ENCODE measurements at regions not wholly inside any gene's neighbourhood (a gene's known extent, or its start where the extent isn't known, plus 50 kb on each side); places are given as distances from the start of the nearest gene placed in this dataset.

DNA sequence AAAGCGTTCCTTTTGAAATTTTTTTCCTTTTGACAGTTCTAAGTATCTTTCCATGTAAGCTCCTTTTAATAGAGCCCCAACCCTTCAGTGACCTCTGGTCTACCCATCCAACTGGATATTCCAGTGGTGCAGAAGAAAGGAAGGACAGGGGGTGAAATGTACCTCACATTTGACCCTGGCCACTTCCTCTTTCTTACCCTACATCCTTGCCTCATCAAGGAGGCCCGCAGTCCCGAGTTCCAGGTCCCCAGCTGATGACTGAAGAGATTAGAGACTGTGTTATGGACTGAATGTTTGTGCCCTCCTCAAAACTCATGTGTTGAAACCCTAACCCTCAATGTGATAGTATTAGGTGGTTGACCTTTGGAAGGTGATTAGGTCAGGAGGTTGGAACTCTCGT lies 158.1 kb downstream of the RBM43 start:
- TF ChIP-seq EGR1 (IDR thresholded peaks at IDR 0.05) (no peak), NFIC (IDR thresholded peaks at IDR 0.05) (no peak), RAD21 (IDR thresholded peaks at IDR 0.05; ENCODE audit: low read depth) (no peak), MAX (IDR thresholded peaks at IDR 0.05) (no peak), YY1 (IDR thresholded peaks at IDR 0.05; ENCODE audit: low read depth) (no peak), TEAD4 (IDR thresholded peaks at IDR 0.05) (no peak), CREB1 (IDR thresholded peaks at IDR 0.05; ENCODE audit: low read depth) (no peak), TCF12 (IDR thresholded peaks at IDR 0.05; ENCODE audit: low read depth) (no peak), ZBTB7A (IDR thresholded peaks at IDR 0.05; ENCODE audit: low read depth) (no peak), FOXM1 (IDR thresholded peaks at IDR 0.05; ENCODE audit: borderline replicate concordance, low read depth) (no peak), TAF1 (IDR thresholded peaks at IDR 0.05; ENCODE audit: low read depth) (no peak)
- TF ChIP-seq, protein P1, sequence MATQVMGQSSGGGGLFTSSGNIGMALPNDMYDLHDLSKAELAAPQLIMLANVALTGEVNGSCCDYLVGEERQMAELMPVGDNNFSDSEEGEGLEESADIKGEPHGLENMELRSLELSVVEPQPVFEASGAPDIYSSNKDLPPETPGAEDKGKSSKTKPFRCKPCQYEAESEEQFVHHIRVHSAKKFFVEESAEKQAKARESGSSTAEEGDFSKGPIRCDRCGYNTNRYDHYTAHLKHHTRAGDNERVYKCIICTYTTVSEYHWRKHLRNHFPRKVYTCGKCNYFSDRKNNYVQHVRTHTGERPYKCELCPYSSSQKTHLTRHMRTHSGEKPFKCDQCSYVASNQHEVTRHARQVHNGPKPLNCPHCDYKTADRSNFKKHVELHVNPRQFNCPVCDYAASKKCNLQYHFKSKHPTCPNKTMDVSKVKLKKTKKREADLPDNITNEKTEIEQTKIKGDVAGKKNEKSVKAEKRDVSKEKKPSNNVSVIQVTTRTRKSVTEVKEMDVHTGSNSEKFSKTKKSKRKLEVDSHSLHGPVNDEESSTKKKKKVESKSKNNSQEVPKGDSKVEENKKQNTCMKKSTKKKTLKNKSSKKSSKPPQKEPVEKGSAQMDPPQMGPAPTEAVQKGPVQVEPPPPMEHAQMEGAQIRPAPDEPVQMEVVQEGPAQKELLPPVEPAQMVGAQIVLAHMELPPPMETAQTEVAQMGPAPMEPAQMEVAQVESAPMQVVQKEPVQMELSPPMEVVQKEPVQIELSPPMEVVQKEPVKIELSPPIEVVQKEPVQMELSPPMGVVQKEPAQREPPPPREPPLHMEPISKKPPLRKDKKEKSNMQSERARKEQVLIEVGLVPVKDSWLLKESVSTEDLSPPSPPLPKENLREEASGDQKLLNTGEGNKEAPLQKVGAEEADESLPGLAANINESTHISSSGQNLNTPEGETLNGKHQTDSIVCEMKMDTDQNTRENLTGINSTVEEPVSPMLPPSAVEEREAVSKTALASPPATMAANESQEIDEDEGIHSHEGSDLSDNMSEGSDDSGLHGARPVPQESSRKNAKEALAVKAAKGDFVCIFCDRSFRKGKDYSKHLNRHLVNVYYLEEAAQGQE (IDR thresholded peaks at IDR 0.05; ENCODE audit: low read depth): no peak

- no peak for TF ChIP-seq CREB1 (IDR thresholded peaks at IDR 0.05; ENCODE audit: low read depth)
- no peak for TF ChIP-seq TAF1 (IDR thresholded peaks at IDR 0.05; ENCODE audit: low read depth)
- no peak for TF ChIP-seq RAD21 (IDR thresholded peaks at IDR 0.05; ENCODE audit: low read depth)
- TF ChIP-seq TCF12 (IDR thresholded peaks at IDR 0.05; ENCODE audit: low read depth): no peak
- no peak for TF ChIP-seq TEAD4 (IDR thresholded peaks at IDR 0.05)
- TF ChIP-seq, protein P1 (IDR thresholded peaks at IDR 0.05; ENCODE audit: low read depth): no peak
- no peak for TF ChIP-seq ZBTB7A (IDR thresholded peaks at IDR 0.05; ENCODE audit: low read depth)
Observed at GRCh38 chr2:151102226-151102625, 159.4 kb downstream of the RBM43 start.

GRCh38 chr2:151098841-151099240 lies 162.8 kb downstream of the RBM43 start:
- TF ChIP-seq USF1 (IDR thresholded peaks at IDR 0.05) (no peak), TCF12 (IDR thresholded peaks at IDR 0.05; ENCODE audit: low read depth) (no peak), NFIC (IDR thresholded peaks at IDR 0.05) (no peak), TAF1 (IDR thresholded peaks at IDR 0.05; ENCODE audit: low read depth) (no peak), MAX (IDR thresholded peaks at IDR 0.05) (no peak), ZBTB7A (IDR thresholded peaks at IDR 0.05; ENCODE audit: low read depth) (no peak), CREB1 (IDR thresholded peaks at IDR 0.05; ENCODE audit: low read depth) (no peak), EP300 (IDR thresholded peaks at IDR 0.05; ENCODE audit: borderline replicate concordance) (no peak)
- TF ChIP-seq, protein P1 (IDR thresholded peaks at IDR 0.05; ENCODE audit: low read depth): no peak

DNA sequence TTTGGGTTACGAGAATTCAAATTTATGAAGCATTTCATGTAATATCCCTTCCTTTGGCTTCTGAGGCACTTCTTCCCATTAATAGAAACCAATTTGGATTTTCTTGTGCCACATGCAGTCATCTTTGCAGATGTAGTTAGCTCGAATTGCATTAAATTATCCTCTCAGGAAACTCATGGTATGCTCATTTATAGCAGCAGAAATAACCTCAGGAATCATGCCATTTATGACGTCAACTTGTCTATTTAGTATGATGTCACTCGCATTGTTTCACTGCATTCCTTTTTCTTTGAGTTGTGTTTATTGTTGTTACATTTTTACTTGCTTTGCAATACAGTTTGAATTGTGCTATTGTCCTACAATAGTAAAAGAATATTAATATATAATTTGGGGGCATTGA lies 163.8 kb downstream of the RBM43 start:
- TF ChIP-seq USF1 (IDR thresholded peaks at IDR 0.05) (no peak), TAF1 (IDR thresholded peaks at IDR 0.05; ENCODE audit: low read depth) (no peak), YY1 (IDR thresholded peaks at IDR 0.05; ENCODE audit: low read depth) (no peak), MAX (IDR thresholded peaks at IDR 0.05) (no peak), CREB1 (IDR thresholded peaks at IDR 0.05; ENCODE audit: low read depth) (no peak), TEAD4 (IDR thresholded peaks at IDR 0.05) (no peak), EGR1 (IDR thresholded peaks at IDR 0.05) (no peak), RAD21 (IDR thresholded peaks at IDR 0.05; ENCODE audit: low read depth) (no peak), CEBPB (IDR thresholded peaks at IDR 0.05) (no peak), NFIC (IDR thresholded peaks at IDR 0.05) (no peak), TCF12 (IDR thresholded peaks at IDR 0.05; ENCODE audit: low read depth) (no peak), EP300 (IDR thresholded peaks at IDR 0.05; ENCODE audit: borderline replicate concordance) (no peak), FOXM1 (IDR thresholded peaks at IDR 0.05; ENCODE audit: borderline replicate concordance, low read depth) (no peak), ZBTB7A (IDR thresholded peaks at IDR 0.05; ENCODE audit: low read depth) (no peak)
- TF ChIP-seq, protein P1 (IDR thresholded peaks at IDR 0.05; ENCODE audit: low read depth): no peak
